ENCODE measurements at regions not wholly inside any gene's neighbourhood (a gene's known extent, or its start where the extent isn't known, plus 50 kb on each side); places are given as distances from the start of the nearest gene placed in this dataset.

DNA sequence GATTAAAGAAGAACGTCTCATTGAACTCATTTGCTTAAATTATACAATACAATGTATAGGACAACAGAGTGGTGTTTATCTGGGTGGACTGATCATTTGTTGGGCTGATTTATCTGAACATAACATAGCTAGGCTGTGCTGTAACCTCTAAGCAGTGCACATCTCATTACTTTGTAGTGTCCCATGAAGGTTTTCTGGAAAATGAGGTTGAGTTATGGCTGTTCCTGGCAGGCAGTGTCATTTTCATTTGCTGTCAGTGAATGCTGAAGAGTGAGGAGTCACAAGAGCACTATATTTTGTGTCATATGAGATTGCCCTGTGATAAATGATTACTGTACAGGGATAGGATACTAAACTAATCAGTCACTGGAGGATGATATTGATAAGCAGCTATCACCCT lies 340.2 kb downstream of the HS3ST3B1 start:
- TF ChIP-seq POLR2A (IDR thresholded peaks at IDR 0.05) = no peak
- no peak for TF ChIP-seq CTCF (IDR thresholded peaks at IDR 0.05)
